Body of pancreas (tissue), 4 donors: ENCODE measurements at regions not wholly inside any gene's neighbourhood (a gene's known extent, or its start where the extent isn't known, plus 50 kb on each side); places are given as distances from the start of the nearest gene placed in this dataset.

ENCODE experiments used
- POLR2A ChIP-seq, 3 donors: fragments of 450-650 bp; IDR thresholded peaks; one replicate each; pipeline ENCODE4 v1.6.1; 2016; ENCODE audit warnings: antibody characterized with exemption in 3 of 3, mild to moderate bottlenecking in 2 of 3
- TF ChIP-seq, protein P1 (sequence below), 7 experiments: fragments of 450-650 bp in 4 of 7; fragments of 200-600 bp in 3 of 7; sonication (generic) in 3 of 7; IDR thresholded peaks; one replicate each; pipeline ENCODE4 v1.5.1; 2016 to 2019; ENCODE audit warnings: antibody characterized with exemption in 7 of 7

DNA sequence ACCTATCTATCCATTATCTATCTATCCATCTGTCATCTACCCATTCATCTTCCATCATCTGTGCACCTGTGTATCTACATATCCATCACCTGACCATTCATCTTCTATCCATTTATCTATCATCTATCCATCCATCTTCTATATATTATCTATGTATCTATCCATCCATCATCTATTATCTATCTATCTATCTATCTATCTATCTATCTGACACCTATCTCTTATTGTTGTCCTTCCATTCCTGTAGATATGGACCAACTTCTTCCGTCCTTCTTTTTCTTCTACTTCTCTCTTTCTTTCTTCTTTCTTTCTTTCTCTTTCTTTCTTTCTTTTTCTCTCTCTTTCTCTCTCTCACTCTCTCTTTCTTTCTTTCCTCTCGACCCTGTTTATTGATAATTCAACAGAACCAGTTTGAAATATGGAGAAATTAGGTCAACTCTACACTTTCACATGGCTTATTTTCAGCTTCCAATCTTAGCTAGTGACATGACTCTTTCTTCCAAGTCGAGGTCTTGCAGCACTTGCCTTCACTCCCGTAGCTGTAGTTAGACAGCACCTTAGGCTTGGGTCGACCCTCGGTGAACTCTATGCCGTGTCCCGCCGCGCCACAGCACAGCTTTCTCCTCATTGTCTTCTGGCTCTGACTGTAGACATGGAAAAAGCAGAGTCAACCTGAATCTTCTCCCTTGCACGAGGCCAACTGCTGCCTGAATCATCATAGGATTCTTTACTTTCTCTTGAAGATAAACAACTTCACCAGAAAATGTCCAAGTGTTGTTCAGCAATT, 110.4 kb upstream of the EXOC2 start:
- no peak for TF ChIP-seq POLR2A (IDR thresholded peaks at IDR 0.05)
- TF ChIP-seq, protein P1, sequence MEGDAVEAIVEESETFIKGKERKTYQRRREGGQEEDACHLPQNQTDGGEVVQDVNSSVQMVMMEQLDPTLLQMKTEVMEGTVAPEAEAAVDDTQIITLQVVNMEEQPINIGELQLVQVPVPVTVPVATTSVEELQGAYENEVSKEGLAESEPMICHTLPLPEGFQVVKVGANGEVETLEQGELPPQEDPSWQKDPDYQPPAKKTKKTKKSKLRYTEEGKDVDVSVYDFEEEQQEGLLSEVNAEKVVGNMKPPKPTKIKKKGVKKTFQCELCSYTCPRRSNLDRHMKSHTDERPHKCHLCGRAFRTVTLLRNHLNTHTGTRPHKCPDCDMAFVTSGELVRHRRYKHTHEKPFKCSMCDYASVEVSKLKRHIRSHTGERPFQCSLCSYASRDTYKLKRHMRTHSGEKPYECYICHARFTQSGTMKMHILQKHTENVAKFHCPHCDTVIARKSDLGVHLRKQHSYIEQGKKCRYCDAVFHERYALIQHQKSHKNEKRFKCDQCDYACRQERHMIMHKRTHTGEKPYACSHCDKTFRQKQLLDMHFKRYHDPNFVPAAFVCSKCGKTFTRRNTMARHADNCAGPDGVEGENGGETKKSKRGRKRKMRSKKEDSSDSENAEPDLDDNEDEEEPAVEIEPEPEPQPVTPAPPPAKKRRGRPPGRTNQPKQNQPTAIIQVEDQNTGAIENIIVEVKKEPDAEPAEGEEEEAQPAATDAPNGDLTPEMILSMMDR (IDR thresholded peaks at IDR 0.05): no peak
